C4-2B (cell line): ENCODE measurements at regions not wholly inside any gene's neighbourhood (a gene's known extent, or its start where the extent isn't known, plus 50 kb on each side); places are given as distances from the start of the nearest gene placed in this dataset.

Experiments used
- ZFX ChIP-seq: fragments of 450-650 bp; IDR thresholded peaks from 2 replicates; pipeline ENCODE4 v1.6.1; 2017
- TF ChIP-seq, protein P1 (sequence below): fragments of 450-650 bp; conservative IDR thresholded peaks from 2 replicates; pipeline ENCODE4 v1.5.1; 2017; ENCODE audit warnings: mild to moderate bottlenecking

DNA sequence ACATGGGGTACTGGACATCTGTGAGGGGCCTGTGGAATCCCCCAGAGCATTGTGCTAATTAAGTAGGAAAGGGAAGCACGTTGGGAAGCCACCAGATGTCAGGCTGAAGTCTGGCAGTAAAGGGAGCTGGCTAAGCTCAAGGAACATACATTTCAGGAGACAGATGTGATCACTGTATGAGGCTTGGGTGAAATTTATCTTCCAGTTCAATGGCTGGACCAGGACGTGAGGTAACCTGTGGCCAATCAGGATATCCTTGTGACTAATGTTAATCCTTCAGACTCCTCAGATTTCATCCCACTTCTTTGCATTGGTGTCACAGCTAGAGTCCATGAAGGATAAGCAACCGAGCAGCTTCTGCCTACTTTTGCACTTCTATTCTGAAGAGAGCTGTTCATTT, 110.2 kb upstream of the APP start:
- TF ChIP-seq, protein P1, sequence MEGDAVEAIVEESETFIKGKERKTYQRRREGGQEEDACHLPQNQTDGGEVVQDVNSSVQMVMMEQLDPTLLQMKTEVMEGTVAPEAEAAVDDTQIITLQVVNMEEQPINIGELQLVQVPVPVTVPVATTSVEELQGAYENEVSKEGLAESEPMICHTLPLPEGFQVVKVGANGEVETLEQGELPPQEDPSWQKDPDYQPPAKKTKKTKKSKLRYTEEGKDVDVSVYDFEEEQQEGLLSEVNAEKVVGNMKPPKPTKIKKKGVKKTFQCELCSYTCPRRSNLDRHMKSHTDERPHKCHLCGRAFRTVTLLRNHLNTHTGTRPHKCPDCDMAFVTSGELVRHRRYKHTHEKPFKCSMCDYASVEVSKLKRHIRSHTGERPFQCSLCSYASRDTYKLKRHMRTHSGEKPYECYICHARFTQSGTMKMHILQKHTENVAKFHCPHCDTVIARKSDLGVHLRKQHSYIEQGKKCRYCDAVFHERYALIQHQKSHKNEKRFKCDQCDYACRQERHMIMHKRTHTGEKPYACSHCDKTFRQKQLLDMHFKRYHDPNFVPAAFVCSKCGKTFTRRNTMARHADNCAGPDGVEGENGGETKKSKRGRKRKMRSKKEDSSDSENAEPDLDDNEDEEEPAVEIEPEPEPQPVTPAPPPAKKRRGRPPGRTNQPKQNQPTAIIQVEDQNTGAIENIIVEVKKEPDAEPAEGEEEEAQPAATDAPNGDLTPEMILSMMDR = no peak
- no peak for TF ChIP-seq ZFX
